GM23338 (cell line): ENCODE measurements at regions not wholly inside any gene's neighbourhood (a gene's known extent, or its start where the extent isn't known, plus 50 kb on each side); places are given as distances from the start of the nearest gene placed in this dataset.

Experiments
- ATAC-seq: fragments of 200-7000 bp; cut with Tn5 transposase; 3 replicates; pipeline ENCODE4 v1.9.1; 2020
- DNase-seq: peaks from one replicate; pipeline ENCODE4 v3.0.0-alpha.2; 2015; ENCODE audit warnings: low spot score
- H2AFZ ChIP-seq: fragments of 200-600 bp; sonication (generic); 2 replicates; pipeline ENCODE4 v1.8.0; 2016; ENCODE audit warnings: antibody characterized with exemption, mild to moderate bottlenecking, moderate library complexity
- H3F3A ChIP-seq: fragments of 200-600 bp; sonication (generic); replicated peaks from 2 replicates; pipeline ENCODE4 v1.8.0; 2017; ENCODE audit warnings: antibody characterized with exemption, mixed run types, low read depth
- H3K27ac ChIP-seq: fragments of 200-600 bp; sonication (generic); 2 replicates; pipeline ENCODE4 v1.6.1; 2016; ENCODE audit warnings: low read depth
- H3K27me3 ChIP-seq: fragments of 200-600 bp; sonication (generic); 2 replicates; pipeline ENCODE4 v1.8.0; 2016; ENCODE audit warnings: mild to moderate bottlenecking, mixed run types, moderate library complexity; ENCODE audit not compliant: insufficient read depth
- H3K36me3 ChIP-seq: fragments of 200-600 bp; sonication (generic); 2 replicates; pipeline ENCODE4 v1.8.0; 2016; ENCODE audit warnings: mild to moderate bottlenecking; ENCODE audit not compliant: insufficient read depth
- H3K4me1 ChIP-seq: fragments of 200-600 bp; sonication (generic); 2 replicates; pipeline ENCODE4 v1.8.0; 2016; ENCODE audit warnings: mild to moderate bottlenecking, moderate library complexity; ENCODE audit not compliant: insufficient read depth
- H3K4me2 ChIP-seq: fragments of 200-600 bp; sonication (generic); 2 replicates; pipeline ENCODE4 v1.7.1; 2017; ENCODE audit warnings: mixed run types
- H3K4me3 ChIP-seq: fragments of 200-600 bp; sonication (generic); 2 replicates; pipeline ENCODE4 v1.6.1; 2016; ENCODE audit warnings: mixed run types
- H3K79me2 ChIP-seq: fragments of 200-600 bp; sonication (generic); replicated peaks from 2 replicates; pipeline ENCODE4 v1.8.0; 2017; ENCODE audit warnings: mild to moderate bottlenecking; ENCODE audit not compliant: insufficient read depth
- H3K9me2 ChIP-seq: fragments of 200-600 bp; sonication (generic); 2 replicates; pipeline ENCODE4 v1.8.0; 2017; ENCODE audit not compliant: insufficient read depth
- H4K20me1 ChIP-seq: fragments of 200-600 bp; sonication (generic); replicated peaks from 2 replicates; pipeline ENCODE4 v1.8.0; 2017; ENCODE audit warnings: mild to moderate bottlenecking; ENCODE audit not compliant: insufficient read depth
- H3K27ac Mint-ChIP-seq: 2 replicates; pipeline ENCODE4 v1.8.0; 2020; ENCODE audit warnings: inconsistent platforms, mild to moderate bottlenecking, moderate library complexity, mixed read lengths
- H3K27me3 Mint-ChIP-seq: 3 replicates; pipeline ENCODE4 v1.8.0; 2022; ENCODE audit warnings: low read depth, mild to moderate bottlenecking, moderate library complexity, mixed read lengths, inconsistent platforms; ENCODE audit not compliant: insufficient read depth, poor library complexity
- H3K36me3 Mint-ChIP-seq: 3 replicates; pipeline ENCODE4 v1.8.0; 2021; ENCODE audit warnings: low read depth, mild to moderate bottlenecking, inconsistent platforms, moderate library complexity, mixed read lengths
- H3K4me1 Mint-ChIP-seq: 3 replicates; pipeline ENCODE4 v1.8.0; 2020; ENCODE audit warnings: mild to moderate bottlenecking, inconsistent platforms, mixed read lengths
- H3K4me3 Mint-ChIP-seq: 3 replicates; pipeline ENCODE4 v1.8.0; 2021; ENCODE audit warnings: moderate library complexity, mild to moderate bottlenecking, inconsistent platforms, mixed read lengths
- H3K9me3 Mint-ChIP-seq: 3 replicates; pipeline ENCODE4 v1.8.0; 2020; ENCODE audit warnings: moderate library complexity, mild to moderate bottlenecking, inconsistent platforms, mixed read lengths
- CREB1 ChIP-seq: fragments of 250-450 bp; sonication (Bioruptor Pico); IDR thresholded peaks from 2 replicates; pipeline ENCODE4 v1.5.0; 2020; ENCODE audit warnings: low read depth, mild to moderate bottlenecking, moderate library complexity
- ETS1 ChIP-seq: IDR thresholded peaks from 2 replicates; pipeline ENCODE4 v1.6.1; 2016; ENCODE audit warnings: antibody characterized with exemption
- POLR2AphosphoS5 ChIP-seq: IDR thresholded peaks from 2 replicates; pipeline ENCODE4 v1.6.1; 2016; ENCODE audit warnings: antibody characterized with exemption, low read depth
- STAT1 ChIP-seq: IDR thresholded peaks from one replicate; pipeline ENCODE4 v1.6.1; 2016; ENCODE audit warnings: antibody characterized with exemption; ENCODE audit not compliant: unreplicated experiment
- ZNF114 ChIP-seq: fragments of 250-450 bp; sonication (Bioruptor Pico); IDR thresholded peaks from 2 replicates; pipeline ENCODE4 v1.5.0; 2020; ENCODE audit warnings: mild to moderate bottlenecking, moderate library complexity
- ZNF462 ChIP-seq: fragments of 250-450 bp; sonication (Bioruptor Pico); IDR thresholded peaks from 2 replicates; pipeline ENCODE4 v1.5.0; 2020; ENCODE audit warnings: mild to moderate bottlenecking, moderate library complexity
- TF ChIP-seq, protein P1 (sequence below): IDR thresholded peaks from one replicate; pipeline ENCODE4 v1.6.1; 2018; ENCODE audit warnings: antibody characterized with exemption; ENCODE audit not compliant: unreplicated experiment
- TF ChIP-seq, protein P2 (sequence below), 2 experiments: fragments of 200-600 bp in 1 of 2; sonication (generic) in 1 of 2; conservative IDR thresholded peaks; 2 replicates each; pipeline versions ENCODE4 v1.5.1 to v1.6.1; 2016 to 2017; ENCODE audit warnings: antibody characterized with exemption in 2 of 2, low read depth in 2 of 2, mild to moderate bottlenecking in 2 of 2, moderate library complexity in 1 of 2

- TF ChIP-seq CREB1 (CRISPR knock-in tag) = no peak
- no peak for TF ChIP-seq POLR2AphosphoS5
- TF ChIP-seq, protein P1, sequence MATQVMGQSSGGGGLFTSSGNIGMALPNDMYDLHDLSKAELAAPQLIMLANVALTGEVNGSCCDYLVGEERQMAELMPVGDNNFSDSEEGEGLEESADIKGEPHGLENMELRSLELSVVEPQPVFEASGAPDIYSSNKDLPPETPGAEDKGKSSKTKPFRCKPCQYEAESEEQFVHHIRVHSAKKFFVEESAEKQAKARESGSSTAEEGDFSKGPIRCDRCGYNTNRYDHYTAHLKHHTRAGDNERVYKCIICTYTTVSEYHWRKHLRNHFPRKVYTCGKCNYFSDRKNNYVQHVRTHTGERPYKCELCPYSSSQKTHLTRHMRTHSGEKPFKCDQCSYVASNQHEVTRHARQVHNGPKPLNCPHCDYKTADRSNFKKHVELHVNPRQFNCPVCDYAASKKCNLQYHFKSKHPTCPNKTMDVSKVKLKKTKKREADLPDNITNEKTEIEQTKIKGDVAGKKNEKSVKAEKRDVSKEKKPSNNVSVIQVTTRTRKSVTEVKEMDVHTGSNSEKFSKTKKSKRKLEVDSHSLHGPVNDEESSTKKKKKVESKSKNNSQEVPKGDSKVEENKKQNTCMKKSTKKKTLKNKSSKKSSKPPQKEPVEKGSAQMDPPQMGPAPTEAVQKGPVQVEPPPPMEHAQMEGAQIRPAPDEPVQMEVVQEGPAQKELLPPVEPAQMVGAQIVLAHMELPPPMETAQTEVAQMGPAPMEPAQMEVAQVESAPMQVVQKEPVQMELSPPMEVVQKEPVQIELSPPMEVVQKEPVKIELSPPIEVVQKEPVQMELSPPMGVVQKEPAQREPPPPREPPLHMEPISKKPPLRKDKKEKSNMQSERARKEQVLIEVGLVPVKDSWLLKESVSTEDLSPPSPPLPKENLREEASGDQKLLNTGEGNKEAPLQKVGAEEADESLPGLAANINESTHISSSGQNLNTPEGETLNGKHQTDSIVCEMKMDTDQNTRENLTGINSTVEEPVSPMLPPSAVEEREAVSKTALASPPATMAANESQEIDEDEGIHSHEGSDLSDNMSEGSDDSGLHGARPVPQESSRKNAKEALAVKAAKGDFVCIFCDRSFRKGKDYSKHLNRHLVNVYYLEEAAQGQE = no peak
- TF ChIP-seq ETS1 = no peak
- no peak for TF ChIP-seq STAT1
- no peak for TF ChIP-seq ZNF114 (CRISPR knock-in tag)
Measured at GRCh38 chr1:4468804-4469514, 185.4 kb upstream of the AJAP1 start (continued).

GRCh38 chr1:4476394-4476793 lies 178.0 kb upstream of the AJAP1 start:
- no peak overlapping the region for H3K4me3 ChIP-seq
- H3F3A ChIP-seq = no peaks in the 10 kb centered on the region
- H3K9me2 ChIP-seq = no peaks in the 10 kb centered on the region
- no peaks in the 10 kb centered on the region for H3K4me1 ChIP-seq
- H3K36me3 ChIP-seq = peaks cover 3% of the 10 kb centered on the region; the same call in 1 of the 2 replicates
- Mint-ChIP-seq H3K36me3 (peaks cover 32% of the 10 kb centered on the region), H3K4me3 (no peak overlapping the region), H3K4me1 (no peaks in the 10 kb centered on the region), H3K27me3 (peaks cover 2% of the 10 kb centered on the region), H3K27ac (no peak overlapping the region), H3K9me3 (peaks cover 92% of the 10 kb centered on the region)
- ATAC-seq (no peak), DNase-seq (no peak)
- H4K20me1 ChIP-seq = no peaks in the 10 kb centered on the region
- TF ChIP-seq, protein P2, sequence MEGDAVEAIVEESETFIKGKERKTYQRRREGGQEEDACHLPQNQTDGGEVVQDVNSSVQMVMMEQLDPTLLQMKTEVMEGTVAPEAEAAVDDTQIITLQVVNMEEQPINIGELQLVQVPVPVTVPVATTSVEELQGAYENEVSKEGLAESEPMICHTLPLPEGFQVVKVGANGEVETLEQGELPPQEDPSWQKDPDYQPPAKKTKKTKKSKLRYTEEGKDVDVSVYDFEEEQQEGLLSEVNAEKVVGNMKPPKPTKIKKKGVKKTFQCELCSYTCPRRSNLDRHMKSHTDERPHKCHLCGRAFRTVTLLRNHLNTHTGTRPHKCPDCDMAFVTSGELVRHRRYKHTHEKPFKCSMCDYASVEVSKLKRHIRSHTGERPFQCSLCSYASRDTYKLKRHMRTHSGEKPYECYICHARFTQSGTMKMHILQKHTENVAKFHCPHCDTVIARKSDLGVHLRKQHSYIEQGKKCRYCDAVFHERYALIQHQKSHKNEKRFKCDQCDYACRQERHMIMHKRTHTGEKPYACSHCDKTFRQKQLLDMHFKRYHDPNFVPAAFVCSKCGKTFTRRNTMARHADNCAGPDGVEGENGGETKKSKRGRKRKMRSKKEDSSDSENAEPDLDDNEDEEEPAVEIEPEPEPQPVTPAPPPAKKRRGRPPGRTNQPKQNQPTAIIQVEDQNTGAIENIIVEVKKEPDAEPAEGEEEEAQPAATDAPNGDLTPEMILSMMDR (conservative IDR thresholded peaks at IDR 0.05; ENCODE audit: low read depth in 2 of 2) = no peak
- TF ChIP-seq ETS1 (no peak), ZNF462 (CRISPR knock-in tag) (no peak)
- H3K27me3 ChIP-seq = no peaks in the 10 kb centered on the region
- H3K79me2 ChIP-seq = no peaks in the 10 kb centered on the region
- no peak overlapping the region for H2AFZ ChIP-seq
- H3K27ac ChIP-seq = no peak overlapping the region
- no peak overlapping the region for H3K4me2 ChIP-seq
